Uterus (tissue), 3 donors: ENCODE measurements at regions not wholly inside any gene's neighbourhood (a gene's known extent, or its start where the extent isn't known, plus 50 kb on each side); places are given as distances from the start of the nearest gene placed in this dataset.

Source experiments
- DNase-seq, 2 donors: peaks; one replicate each; pipeline ENCODE4 v3.0.0-alpha.2; 2019 to 2020
- H3K27ac ChIP-seq, 2 donors: fragments of 200-600 bp; sonication (generic); 1 replicate in 1 of 2; 2 replicates in 1 of 2; pipeline ENCODE4 v1.5.1; 2016 to 2018
- H3K27me3 ChIP-seq, 2 donors: fragments of 200-600 bp; sonication (generic); one replicate each; pipeline ENCODE4 v1.5.1; 2018 to 2019; ENCODE audit warnings: control low read depth in 1 of 2
- H3K36me3 ChIP-seq, 2 donors: fragments of 200-600 bp; sonication (generic); one replicate each; pipeline ENCODE4 v1.5.1; 2019; ENCODE audit warnings: control low read depth in 1 of 2
- H3K4me1 ChIP-seq, 2 donors: fragments of 200-600 bp; sonication (generic); one replicate each; pipeline ENCODE4 v1.5.1; 2018 to 2019; ENCODE audit warnings: control low read depth in 1 of 2
- H3K4me3 ChIP-seq, 2 donors: fragments of 200-600 bp; sonication (generic); 1 replicate in 1 of 2; 2 replicates in 1 of 2; pipeline ENCODE4 v1.5.1; 2018 to 2019; ENCODE audit warnings: mild to moderate bottlenecking in 1 of 2
- H3K9me3 ChIP-seq, 2 donors: fragments of 200-600 bp; sonication (generic); one replicate each; pipeline ENCODE4 v1.5.1; 2019; ENCODE audit warnings: control low read depth in 1 of 2
- POLR2A ChIP-seq, 2 donors: fragments of 450-650 bp; IDR thresholded peaks; one replicate each; pipeline ENCODE4 v1.6.1; 2016; ENCODE audit warnings: antibody characterized with exemption in 2 of 2, mild to moderate bottlenecking in 1 of 2, moderate library complexity in 1 of 2
- intact Hi-C: fragments of 100-400 bp; cut with DNase I; formaldehyde crosslinking; loops from one replicate; pipeline ENCODE4 v1.15.1; 2023; ENCODE audit warnings: low total_unique reads
- TF ChIP-seq, protein P1 (sequence below), 4 experiments: fragments of 200-600 bp in 2 of 4; fragments of 450-650 bp in 2 of 4; sonication (generic) in 2 of 4; IDR thresholded peaks; one replicate each; pipeline ENCODE4 v1.5.1; 2016 to 2019; ENCODE audit warnings: antibody characterized with exemption in 4 of 4, mild to moderate bottlenecking in 2 of 4, moderate library complexity in 1 of 4
- donor health status: DM: yes; HTN: yes; CAD: no.

- no peak for DNase-seq
- H3K36me3 ChIP-seq, result no peaks in the 10 kb centered on the region
- intact Hi-C loops, result no loop called here
- H3K27ac ChIP-seq, result no peak overlapping the region
- TF ChIP-seq POLR2A (IDR thresholded peaks at IDR 0.05), result no peak
- TF ChIP-seq, protein P1, sequence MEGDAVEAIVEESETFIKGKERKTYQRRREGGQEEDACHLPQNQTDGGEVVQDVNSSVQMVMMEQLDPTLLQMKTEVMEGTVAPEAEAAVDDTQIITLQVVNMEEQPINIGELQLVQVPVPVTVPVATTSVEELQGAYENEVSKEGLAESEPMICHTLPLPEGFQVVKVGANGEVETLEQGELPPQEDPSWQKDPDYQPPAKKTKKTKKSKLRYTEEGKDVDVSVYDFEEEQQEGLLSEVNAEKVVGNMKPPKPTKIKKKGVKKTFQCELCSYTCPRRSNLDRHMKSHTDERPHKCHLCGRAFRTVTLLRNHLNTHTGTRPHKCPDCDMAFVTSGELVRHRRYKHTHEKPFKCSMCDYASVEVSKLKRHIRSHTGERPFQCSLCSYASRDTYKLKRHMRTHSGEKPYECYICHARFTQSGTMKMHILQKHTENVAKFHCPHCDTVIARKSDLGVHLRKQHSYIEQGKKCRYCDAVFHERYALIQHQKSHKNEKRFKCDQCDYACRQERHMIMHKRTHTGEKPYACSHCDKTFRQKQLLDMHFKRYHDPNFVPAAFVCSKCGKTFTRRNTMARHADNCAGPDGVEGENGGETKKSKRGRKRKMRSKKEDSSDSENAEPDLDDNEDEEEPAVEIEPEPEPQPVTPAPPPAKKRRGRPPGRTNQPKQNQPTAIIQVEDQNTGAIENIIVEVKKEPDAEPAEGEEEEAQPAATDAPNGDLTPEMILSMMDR (IDR thresholded peaks at IDR 0.05), result no peak
- H3K27me3 ChIP-seq, result no peaks in the 10 kb centered on the region
- H3K4me3 ChIP-seq, result no peak overlapping the region
- no peaks in the 10 kb centered on the region for H3K4me1 ChIP-seq
- no peaks in the 10 kb centered on the region for H3K9me3 ChIP-seq
These were observed 116.7 kb downstream of the RHOU start for GRCh38 chr1:228852024-228852423.

DNA sequence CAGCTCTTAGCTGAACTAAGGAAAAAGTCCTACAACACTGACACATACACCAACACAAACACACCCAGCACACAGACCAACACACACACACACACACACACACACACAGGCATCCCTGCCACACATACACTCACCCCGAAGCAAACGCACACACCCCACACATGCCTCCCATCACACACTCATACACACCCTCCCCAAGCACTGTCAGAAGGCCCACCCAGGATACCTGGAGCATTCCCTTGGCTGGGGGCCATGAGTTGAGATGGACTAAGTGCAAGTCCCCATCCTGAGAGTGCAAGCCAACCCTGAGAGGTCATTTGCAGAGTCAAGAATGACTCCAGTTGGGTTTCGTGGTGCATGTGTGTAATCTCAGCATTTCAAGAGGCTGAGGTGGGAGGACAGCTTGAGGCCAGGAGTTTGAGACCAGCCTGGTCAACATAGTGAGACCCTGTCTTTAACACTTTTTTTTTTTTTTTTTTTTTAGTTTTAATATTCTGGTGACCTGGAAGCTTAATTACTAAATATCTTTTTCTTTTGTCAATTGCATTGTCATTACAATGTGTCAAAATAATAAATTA is 117.3 kb downstream of the RHOU start:
- no peaks in the 10 kb centered on the region for H3K27me3 ChIP-seq
- TF ChIP-seq, protein P1 (IDR thresholded peaks at IDR 0.05), result no peak
- no peak for TF ChIP-seq POLR2A (IDR thresholded peaks at IDR 0.05)

GRCh38 chr1:228853191-228853590 is 117.9 kb downstream of the RHOU start:
- no peak for DNase-seq
- TF ChIP-seq POLR2A (IDR thresholded peaks at IDR 0.05), result no peak
- TF ChIP-seq, protein P1 (IDR thresholded peaks at IDR 0.05), result no peak
- H3K9me3 ChIP-seq, result no peaks in the 10 kb centered on the region
- H3K36me3 ChIP-seq, result no peaks in the 10 kb centered on the region
- H3K27me3 ChIP-seq, result no peaks in the 10 kb centered on the region
- no peaks in the 10 kb centered on the region for H3K4me1 ChIP-seq
- intact Hi-C loops, result no loop called here
- no peak overlapping the region for H3K27ac ChIP-seq
- no peak overlapping the region for H3K4me3 ChIP-seq

More for the DNA sequence above, 117.3 kb downstream of the RHOU start:
- H3K4me1 ChIP-seq, result no peaks in the 10 kb centered on the region
- H3K27ac ChIP-seq, result no peak overlapping the region
- H3K4me3 ChIP-seq, result no peak overlapping the region
- no peaks in the 10 kb centered on the region for H3K9me3 ChIP-seq
- no peak for DNase-seq
- no peaks in the 10 kb centered on the region for H3K36me3 ChIP-seq
- intact Hi-C loops, result no loop called here

DNA sequence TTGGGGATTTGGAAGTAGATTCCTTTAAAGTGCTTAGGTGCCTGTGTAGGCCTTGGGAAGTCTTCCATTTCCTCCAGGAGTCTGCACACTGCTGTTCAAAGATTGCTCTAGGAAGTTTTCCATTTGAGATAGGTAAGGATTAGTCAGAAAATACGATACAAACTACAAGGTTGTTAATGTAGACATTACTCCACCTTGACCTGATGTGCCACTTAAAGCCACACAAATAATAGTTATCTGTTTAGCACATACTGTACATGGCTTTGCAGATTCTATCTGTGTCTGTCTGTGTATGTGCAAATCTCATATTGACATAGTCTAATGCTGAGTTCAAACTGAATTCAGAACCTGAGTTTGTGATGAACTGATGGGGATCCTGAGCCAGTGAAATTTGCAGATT is 118.4 kb downstream of the RHOU start:
- DNase-seq, result no peak
- Histone ChIP-seq H3K27me3 (no peaks in the 10 kb centered on the region), H3K4me3 (no peak overlapping the region), H3K27ac (no peak overlapping the region), H3K36me3 (no peaks in the 10 kb centered on the region), H3K9me3 (no peaks in the 10 kb centered on the region), H3K4me1 (no peaks in the 10 kb centered on the region)
- intact Hi-C loops, result no loop called here
- TF ChIP-seq POLR2A (IDR thresholded peaks at IDR 0.05), result no peak
- TF ChIP-seq, protein P1 (IDR thresholded peaks at IDR 0.05), result no peak

DNA sequence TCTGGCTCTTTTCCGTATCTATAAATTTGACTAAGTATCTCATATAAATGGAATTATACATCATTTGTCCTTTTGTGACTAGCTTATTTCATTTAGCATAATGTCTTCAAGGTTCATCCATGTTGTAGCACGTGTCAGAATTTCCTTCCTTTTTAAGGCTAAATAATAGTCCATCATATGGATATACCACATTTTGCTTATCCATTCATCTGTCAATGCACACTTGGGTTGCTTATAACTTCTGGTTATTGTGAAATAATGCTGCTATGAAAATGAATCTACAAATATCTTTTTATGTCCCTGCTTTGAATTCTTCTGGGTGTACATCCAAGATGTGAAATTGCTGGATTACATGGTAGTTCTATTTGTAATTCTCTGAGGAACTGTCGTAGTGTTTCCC is 119.6 kb downstream of the RHOU start:
- DNase-seq, result no peak
- H3K27me3 ChIP-seq, result no peaks in the 10 kb centered on the region
- H3K4me3 ChIP-seq, result no peak overlapping the region
- H3K36me3 ChIP-seq, result no peaks in the 10 kb centered on the region
- no peak overlapping the region for H3K27ac ChIP-seq
- TF ChIP-seq, protein P1 (IDR thresholded peaks at IDR 0.05), result no peak
- no peak for TF ChIP-seq POLR2A (IDR thresholded peaks at IDR 0.05)
- no peaks in the 10 kb centered on the region for H3K9me3 ChIP-seq
- intact Hi-C loops, result no loop called here
- H3K4me1 ChIP-seq, result no peaks in the 10 kb centered on the region
